HFFc6 (cell line): ENCODE measurements at regions not wholly inside any gene's neighbourhood (a gene's known extent, or its start where the extent isn't known, plus 50 kb on each side); places are given as distances from the start of the nearest gene placed in this dataset.
A peak's percentile ranks its signal among the peaks of the same experiment; 100 is the strongest.

Source experiments
- DNase-seq: peaks from one replicate; pipeline ENCODE4 v3.0.0-alpha.2; 2018
- H3K27ac Mint-ChIP-seq: 2 replicates; pipeline ENCODE4 v1.8.0; 2020; ENCODE audit warnings: mild to moderate bottlenecking, mixed read lengths
- H3K27me3 Mint-ChIP-seq: 2 replicates; pipeline ENCODE4 v1.8.0; 2021; ENCODE audit warnings: mild to moderate bottlenecking, moderate library complexity, mixed read lengths; ENCODE audit not compliant: insufficient read depth
- H3K36me3 Mint-ChIP-seq: 2 replicates; pipeline ENCODE4 v1.8.0; 2021; ENCODE audit warnings: low read depth, mixed read lengths
- H3K4me1 Mint-ChIP-seq: 2 replicates; pipeline ENCODE4 v1.8.0; 2020; ENCODE audit warnings: low read depth, mixed read lengths
- H3K4me3 Mint-ChIP-seq: 2 replicates; pipeline ENCODE4 v1.8.0; 2020; ENCODE audit warnings: mild to moderate bottlenecking, moderate library complexity, mixed read lengths
- H3K9me3 Mint-ChIP-seq: 2 replicates; pipeline ENCODE4 v1.8.0; 2020; ENCODE audit warnings: mild to moderate bottlenecking, mixed read lengths
- TF ChIP-seq, protein P1 (sequence below): fragments of 200-600 bp; sonication (generic); IDR thresholded peaks from 2 replicates; pipeline ENCODE4 v1.5.0; 2021; ENCODE audit warnings: antibody characterized with exemption, mild to moderate bottlenecking

DNA sequence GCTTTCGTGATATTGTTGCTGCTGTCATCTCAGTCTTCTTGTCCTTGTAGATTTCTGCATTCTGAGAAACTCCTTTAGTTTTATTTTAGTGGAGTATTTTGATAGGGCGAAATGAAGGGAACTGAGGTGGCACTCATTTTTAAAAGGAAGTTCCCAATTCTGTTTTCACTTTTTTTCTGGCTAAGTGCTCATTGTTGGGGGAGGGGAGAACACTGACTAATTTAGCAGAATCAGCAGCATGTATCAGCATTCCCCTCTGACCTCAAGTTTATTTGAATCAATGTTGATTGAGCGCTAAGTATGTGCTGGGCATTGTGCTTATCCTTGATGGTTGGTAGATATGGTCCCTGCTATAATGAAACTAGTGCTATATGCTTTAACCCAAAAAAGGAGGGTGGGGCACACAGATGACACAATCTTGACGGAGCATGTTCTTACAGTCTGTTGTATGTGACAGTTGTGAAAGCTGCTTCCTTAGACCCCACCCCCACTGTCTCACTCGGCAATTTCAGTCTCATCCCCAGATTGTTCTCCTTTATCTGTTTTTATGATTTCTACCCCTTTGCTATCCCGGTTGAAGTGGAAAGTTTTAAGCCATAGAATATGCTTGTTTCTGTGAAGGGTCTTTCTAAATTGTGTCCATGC lies 262.4 kb downstream of the SOX4 start:
- no peak for DNase-seq
- Mint-ChIP-seq H3K27ac (peak overlapping the region; percentile 80), H3K9me3 (no peaks in the 10 kb centered on the region), H3K4me1 (peaks cover 16% of the 10 kb centered on the region), H3K36me3 (no peaks in the 10 kb centered on the region), H3K27me3 (no peaks in the 10 kb centered on the region), H3K4me3 (peak overlapping the region; percentile 41)
- TF ChIP-seq, protein P1, sequence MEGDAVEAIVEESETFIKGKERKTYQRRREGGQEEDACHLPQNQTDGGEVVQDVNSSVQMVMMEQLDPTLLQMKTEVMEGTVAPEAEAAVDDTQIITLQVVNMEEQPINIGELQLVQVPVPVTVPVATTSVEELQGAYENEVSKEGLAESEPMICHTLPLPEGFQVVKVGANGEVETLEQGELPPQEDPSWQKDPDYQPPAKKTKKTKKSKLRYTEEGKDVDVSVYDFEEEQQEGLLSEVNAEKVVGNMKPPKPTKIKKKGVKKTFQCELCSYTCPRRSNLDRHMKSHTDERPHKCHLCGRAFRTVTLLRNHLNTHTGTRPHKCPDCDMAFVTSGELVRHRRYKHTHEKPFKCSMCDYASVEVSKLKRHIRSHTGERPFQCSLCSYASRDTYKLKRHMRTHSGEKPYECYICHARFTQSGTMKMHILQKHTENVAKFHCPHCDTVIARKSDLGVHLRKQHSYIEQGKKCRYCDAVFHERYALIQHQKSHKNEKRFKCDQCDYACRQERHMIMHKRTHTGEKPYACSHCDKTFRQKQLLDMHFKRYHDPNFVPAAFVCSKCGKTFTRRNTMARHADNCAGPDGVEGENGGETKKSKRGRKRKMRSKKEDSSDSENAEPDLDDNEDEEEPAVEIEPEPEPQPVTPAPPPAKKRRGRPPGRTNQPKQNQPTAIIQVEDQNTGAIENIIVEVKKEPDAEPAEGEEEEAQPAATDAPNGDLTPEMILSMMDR = no peak

DNA sequence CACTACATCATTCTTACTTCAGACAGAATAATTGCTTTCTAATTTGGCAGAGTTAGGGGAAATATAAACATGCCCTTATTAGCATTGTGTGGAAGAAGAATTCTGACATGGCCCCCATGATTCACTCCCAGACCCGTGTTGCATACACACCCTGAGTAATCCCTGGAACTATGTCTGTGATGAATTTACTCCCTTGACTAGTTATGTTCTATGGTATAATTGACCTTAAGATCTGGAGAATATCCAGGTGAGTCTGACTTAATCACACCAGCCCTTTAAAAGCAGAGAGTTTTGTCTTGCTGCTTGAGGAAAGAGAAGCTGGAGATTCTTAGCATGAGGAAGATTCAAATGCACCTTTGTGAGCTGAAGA lies 262.9 kb downstream of the SOX4 start:
- Mint-ChIP-seq H3K27ac (peak overlapping the region; percentile 80), H3K36me3 (no peaks in the 10 kb centered on the region), H3K4me1 (peaks cover 16% of the 10 kb centered on the region), H3K9me3 (no peaks in the 10 kb centered on the region), H3K27me3 (no peaks in the 10 kb centered on the region), H3K4me3 (peak overlapping the region; percentile 41)
- DNase-seq = peak; percentile 67
- TF ChIP-seq, protein P1 = no peak

DNA sequence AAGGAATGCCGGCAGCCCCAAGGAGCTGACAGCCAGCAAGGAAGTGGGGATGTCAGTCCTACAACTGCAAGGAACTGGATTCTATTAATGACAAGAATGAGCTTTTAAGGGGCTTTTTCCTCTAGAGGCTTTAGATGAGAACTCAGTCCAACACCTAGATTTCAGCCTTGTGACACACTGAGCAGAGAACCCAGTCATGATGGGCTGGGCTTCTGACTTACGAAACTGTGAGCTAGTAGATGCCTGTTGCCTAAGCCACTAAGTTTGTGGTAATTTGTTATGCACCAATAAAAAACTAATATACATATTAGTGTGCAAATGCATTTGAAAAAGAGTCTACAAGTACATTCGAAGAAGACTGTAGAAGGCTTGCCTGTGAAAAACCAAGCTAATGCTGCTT lies 263.3 kb downstream of the SOX4 start:
- peak; percentile 49 for DNase-seq
- Mint-ChIP-seq H3K9me3 (no peaks in the 10 kb centered on the region), H3K27ac (peak overlapping the region; percentile 80), H3K4me1 (peaks cover 16% of the 10 kb centered on the region), H3K36me3 (no peaks in the 10 kb centered on the region), H3K4me3 (peak overlapping the region; percentile 19; the same call in 1 of the 2 replicates), H3K27me3 (no peaks in the 10 kb centered on the region)
- TF ChIP-seq, protein P1 = no peak

DNA sequence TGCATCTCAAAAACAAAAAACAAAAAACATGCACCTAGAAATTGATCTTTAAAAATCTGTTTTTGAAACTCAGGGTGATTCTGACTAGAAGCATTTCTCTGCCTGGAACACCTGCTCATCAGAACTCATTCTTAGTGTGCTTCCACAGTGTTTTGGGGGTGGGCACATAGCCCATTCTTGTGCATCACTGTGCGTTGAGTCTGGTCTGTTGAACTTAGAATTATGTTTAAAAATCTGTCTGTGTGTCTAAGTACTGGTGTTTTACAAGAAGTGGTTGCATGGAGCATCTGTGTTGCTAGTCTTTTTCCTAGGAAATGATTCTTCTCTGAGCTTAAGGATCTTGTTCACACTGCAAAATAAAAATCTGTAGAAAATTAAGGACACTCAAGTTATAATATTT lies 264.5 kb downstream of the SOX4 start:
- no peak for DNase-seq
- Mint-ChIP-seq H3K9me3 (no peaks in the 10 kb centered on the region), H3K4me1 (peaks cover 16% of the 10 kb centered on the region), H3K4me3 (no peak overlapping the region), H3K27ac (no peak overlapping the region), H3K27me3 (no peaks in the 10 kb centered on the region), H3K36me3 (no peaks in the 10 kb centered on the region)
- TF ChIP-seq, protein P1 = no peak

DNA sequence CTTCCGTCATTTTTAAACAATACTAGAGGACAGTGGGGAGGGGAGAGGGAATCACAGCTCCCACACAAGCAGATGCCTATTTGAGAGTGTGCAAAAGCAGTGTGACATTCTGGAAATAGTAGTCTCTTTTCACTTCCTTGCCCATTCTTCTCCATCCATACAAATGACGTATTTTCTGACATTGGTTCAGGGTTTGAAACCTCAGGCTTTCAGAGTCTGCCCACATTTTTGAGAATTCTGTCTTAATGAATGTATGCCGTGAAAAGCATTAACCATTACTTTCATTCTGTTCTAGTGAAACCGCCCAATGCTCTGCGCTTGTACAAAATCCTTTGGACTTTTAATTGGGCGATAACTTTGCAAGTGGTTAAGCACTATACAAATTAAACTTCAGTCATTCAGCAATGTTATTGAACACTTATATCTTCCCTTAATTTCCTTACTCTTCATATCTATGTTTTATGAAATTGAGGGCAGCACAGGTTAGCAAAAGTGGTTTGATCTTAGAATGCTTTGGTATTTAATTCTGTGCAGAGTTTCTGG lies 265.7 kb downstream of the SOX4 start:
- Mint-ChIP-seq H3K27ac (no peak overlapping the region), H3K4me3 (no peak overlapping the region), H3K9me3 (no peaks in the 10 kb centered on the region), H3K36me3 (no peaks in the 10 kb centered on the region), H3K4me1 (peaks cover 16% of the 10 kb centered on the region), H3K27me3 (no peaks in the 10 kb centered on the region)
- no peak for DNase-seq
- TF ChIP-seq, protein P1 = no peak
